HG03342 (cell line): ENCODE measurements at regions not wholly inside any gene's neighbourhood (a gene's known extent, or its start where the extent isn't known, plus 50 kb on each side); places are given as distances from the start of the nearest gene placed in this dataset.
"Not testable (repeated sequence)": the region's sequence is repeated elsewhere in the genome, so short reads cannot be mapped to it uniquely, and the experiment has no call there.

Source experiments
- ATAC-seq: cut with Tn5 transposase; IDR thresholded peaks from one replicate; pipeline ENCODE4 v1.9.1; 2021; ENCODE audit warnings: mild to moderate bottlenecking, moderate library complexity; ENCODE audit not compliant: unreplicated experiment

DNA sequence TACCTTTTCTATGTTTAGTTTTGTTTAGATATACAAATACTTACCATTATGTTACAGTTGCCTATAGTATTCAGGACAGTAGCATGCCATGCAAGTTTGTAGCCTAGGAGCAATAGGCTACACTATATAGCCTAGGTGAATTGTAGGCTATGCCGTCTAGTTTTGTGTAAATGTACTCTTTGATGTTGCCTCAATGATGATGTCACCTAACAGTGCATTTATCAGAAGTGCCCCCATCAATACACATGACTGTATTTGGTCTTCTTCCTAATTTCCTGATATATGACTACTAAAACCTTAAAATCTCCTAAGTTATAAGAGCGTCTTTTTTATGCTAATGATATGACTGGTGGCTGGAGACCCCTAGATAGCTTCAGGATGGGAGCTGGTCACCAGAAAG is 394.4 kb upstream of the STXBP6 start:
- no peak for ATAC-seq

DNA sequence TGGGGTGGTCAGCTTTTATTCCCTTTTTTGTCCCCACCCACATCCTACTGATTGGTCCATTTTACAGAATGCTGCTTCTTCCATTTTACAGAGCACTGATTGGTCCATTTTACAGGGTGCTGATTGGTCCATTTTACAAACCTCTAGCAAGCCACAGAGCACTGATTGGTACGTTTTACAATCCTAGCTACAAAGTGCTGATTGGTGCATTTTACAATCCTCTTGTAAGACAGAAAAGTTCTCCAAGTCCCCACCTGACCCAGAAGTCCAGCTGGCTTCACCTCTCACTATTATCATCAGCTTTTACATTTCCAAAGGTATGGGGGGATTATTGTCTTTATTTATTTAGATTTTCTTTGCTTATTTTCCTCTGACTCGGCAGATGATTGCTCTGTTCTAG is 390.4 kb upstream of the STXBP6 start:
- ATAC-seq = not testable (repeated sequence)

DNA sequence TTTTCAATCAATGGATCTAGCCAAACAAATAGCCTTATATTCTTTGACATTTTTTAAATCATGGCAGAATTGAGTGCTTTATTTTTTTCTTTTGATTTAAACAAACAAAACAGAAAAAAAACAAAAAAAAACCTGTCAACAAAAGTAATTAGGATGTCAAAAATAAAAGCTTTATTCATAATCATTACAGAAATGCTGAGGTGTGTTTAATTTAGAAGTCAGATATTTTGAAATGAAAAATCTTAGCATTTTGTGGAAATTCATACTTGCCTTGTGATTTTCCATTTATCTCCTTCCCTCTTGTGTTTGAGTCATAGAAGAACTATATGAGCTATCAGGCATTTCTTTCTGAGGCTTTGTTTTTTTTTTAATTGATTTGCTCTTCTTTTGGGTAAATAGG is 387.0 kb upstream of the STXBP6 start:
- no peak for ATAC-seq

DNA sequence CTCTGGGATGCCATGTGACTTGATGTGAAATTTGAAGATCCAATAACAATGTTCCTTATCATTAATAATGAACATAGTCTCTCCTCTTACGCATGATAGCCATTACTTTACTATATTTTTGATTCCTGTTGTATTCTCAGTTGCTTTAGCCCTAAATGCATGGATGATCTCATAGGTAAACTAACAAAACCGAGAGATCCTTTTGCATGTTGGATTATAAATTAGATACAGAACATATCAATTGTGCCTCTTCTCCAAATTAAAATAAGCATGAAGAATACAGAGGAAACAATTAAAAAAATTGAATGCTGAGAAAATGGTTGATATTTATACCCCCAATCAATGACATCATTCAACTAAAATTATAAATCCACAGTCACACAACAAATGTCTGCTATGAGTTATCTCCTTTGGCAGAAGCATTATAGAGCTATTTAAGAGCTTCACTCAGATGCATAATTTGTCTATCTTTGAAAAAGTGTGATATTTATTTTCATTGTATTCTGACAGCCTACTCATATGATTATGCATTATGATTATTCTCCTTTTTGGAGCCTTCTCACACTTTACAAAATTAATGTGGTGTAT is 386.4 kb upstream of the STXBP6 start:
- ATAC-seq = no peak

DNA sequence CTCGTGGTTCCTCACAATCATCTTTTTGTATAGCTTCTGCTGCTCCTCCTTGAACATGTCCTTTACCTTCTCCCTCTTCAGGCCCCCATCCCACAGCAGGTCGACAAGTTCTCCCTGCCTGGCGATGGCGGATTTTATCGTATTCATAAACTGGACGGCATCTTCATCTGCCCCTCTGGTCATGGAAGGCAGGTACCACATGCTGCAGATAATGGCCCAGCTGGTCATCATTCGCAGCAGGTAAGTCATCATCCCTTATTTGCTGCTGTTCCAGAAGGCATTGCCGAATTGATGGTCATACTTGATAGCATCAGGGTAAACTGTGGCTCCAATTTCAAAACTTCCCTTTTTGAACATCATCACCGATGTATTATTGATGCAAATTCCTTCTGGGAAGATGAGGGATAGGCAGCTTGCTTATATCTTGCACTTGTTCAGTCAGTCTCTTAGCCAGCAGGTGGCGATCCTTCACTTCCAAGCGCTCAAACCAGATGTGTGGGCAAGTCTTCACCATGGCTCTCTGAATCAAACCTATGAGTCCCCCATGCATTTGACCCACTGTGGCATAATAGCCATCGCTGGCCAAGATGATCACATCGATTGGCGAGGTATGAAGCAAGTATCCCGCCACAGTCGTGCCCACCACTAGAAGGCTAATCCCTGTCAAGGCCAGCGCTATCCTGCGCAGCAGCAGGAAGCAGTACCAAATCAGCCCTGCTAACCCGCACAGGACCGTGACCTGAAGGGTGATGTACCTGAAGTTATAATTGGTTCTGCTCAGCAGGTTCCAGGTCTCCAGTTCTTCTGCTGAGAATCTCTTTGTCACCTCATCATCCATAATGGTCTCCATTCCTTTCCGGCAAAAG is 381.5 kb upstream of the STXBP6 start:
- ATAC-seq = no peak

DNA sequence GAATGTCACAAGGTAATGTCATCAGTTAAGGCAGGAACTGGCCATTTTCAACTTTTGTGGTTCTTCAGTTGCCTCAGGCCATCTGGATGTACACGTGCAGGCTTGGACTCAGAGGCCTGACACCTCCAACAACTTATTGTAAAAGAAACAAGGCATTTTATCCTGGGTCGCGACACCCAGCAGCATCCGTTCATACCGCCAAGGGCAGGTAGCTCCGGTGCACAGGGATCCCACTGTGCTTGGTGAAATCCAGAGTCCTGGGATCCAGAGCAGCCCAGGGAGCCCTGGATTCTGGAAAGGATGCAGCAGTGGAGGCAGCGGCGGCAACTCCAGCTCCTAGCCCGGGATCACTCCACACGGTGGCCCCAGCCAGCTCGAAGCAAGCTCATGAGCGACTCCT is 380.9 kb upstream of the STXBP6 start:
- ATAC-seq = no peak

DNA sequence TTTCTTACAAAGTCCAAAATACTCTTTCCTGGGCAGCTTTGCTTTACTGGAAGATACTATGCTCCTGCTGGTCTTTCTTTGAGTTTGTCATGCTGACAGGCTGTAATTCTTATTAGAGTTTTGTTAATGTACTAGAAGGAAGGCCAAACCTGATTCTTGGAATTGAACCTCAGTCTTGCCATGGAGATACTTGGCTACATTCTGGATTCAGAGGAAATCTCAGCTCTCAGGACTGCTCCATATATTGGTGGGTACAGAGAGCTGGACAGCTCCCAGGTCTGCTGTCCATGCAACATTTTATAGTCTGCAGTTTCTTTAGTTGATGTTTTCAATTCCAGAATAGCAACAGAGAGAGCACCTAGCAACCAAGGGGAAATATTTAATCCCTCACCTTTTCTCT is 363.1 kb upstream of the STXBP6 start:
- no peak for ATAC-seq

DNA sequence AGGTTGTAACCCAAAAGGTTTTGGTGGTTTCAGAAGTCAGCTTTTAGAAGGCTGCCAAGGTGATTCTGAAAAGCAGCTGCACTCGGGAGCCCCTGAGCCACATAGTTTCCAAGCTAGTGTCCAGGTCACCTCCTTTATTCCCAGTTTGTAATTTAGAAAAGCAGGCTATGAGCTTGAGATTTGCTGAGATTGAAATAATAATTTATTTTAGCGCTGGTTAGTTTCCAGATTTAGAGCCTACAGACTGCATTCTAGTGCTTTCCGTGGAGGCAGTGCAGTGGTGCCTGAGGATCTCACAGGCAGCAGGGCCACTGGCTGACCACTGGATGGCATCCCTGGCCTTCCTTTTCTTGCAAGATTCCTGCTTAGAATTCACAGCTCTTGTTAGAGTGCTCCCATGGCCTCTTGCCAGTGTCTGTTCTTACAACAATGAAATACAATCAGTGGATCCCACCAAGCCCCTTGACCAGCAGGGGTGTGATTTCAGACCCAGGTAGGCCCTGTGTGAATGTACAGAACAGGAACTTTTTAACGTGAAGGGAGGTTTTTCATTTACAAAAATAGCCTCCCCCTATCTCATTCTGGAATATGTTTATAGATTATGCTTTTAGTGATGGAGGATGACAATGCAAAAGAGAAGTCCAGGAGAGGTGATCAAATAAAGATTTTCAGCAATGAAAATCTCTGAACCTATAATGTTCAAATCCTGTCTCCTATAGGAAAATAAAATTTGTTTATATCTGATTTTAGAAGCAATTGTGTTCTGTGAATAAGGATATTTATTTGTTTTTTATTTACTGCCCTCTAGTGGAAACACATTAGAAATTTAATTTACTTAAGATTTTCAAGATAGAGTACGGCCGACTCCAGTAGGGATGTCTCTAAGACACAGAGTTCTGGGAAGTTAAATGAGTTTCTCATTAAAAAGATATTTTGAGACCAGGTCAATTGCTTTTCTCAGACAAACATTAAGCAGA is 362.1 kb upstream of the STXBP6 start:
- ATAC-seq = no peak

DNA sequence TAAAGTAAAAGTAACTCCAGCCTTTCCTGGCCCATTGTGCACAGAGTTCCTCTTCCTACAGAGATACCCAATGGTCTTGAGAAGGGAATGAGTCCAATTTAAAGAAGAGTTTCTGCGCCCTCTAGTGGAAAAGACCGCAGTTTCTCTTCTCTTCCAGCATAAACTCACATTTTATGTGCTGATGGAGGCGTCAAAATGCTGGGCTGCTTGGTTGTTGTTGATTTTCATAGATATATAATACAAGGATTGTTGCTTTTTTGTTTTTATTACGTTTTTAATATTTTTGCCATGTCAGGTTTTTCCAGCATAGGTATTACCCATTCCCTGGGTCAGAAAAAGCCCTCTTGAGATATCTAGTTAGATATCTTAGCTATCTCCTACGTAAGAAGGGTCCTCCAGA is 356.9 kb upstream of the STXBP6 start:
- no peak for ATAC-seq

DNA sequence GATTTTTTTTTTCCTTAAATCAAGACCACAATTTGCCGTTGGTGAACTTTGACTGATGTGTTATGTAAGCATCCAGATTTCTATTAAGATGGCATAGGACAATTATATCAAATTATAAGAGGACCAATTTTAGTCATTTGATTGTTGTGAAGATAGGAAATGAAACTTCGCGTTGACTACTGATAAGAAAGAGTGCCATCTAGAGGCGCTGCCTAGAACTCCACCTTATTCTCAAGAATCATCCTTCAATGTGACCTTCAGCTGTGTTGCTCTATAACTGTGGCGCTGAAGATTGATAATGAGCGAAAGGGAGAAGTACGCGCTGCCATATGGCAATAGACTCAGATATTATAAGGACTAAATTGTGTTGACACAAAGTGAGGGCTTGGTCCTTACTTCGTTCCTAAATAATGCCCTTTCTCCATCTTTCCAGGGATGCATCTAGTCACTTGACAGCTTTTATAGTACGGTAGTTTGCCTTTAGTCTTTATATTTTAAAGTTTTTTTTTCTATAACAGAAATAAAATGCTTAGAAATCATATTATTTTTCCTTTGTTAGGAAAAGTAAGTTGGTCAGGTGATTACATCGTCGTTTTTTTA is 350.8 kb upstream of the STXBP6 start:
- no peak for ATAC-seq

DNA sequence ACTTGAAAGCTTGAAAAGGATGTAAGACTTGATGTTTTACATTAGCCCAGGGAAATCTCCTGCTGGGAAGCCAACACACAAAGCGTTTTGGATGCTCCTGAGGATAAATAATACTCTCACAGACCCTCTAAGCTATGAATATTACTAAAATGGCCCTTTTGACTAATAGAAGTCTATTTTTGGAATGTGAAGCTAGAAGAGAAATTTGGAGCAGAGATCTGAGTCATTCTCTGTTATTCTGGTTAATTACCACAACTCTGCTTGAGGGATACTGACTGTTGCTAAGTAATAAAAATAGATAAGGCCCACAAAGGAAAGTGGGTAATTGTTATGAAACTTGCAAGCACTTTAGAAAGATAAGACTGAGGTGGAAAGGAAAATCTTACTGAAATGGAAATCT is 346.2 kb upstream of the STXBP6 start:
- ATAC-seq = no peak

DNA sequence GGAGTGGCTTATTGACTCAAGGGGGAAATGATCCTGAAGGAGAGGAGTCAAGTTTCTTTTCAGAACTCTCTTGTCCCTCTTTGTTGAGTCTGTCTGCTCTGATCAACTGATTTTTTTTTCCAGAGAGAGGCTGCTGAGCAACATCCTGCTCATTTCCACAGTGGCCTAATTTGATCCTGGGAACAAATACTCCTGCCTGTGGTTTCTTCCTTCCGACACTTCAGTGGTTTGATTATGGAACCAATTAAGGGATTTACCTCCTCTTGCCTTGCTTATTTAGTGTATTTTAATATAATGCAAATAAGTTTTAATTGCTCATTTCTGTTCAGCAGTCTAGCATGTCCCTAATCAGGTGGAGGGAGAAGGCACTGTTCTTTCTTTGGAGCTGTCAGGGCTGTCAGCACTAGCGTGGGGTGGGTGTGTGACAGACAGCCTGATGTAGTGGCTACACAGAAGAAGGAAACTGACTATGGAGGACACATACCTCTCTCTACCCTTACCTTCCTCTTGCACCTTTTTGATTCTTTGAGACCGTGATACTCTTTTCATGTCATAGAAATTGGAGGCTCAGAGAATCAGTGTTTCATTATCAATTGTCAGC is 344.9 kb upstream of the STXBP6 start:
- ATAC-seq = no peak

DNA sequence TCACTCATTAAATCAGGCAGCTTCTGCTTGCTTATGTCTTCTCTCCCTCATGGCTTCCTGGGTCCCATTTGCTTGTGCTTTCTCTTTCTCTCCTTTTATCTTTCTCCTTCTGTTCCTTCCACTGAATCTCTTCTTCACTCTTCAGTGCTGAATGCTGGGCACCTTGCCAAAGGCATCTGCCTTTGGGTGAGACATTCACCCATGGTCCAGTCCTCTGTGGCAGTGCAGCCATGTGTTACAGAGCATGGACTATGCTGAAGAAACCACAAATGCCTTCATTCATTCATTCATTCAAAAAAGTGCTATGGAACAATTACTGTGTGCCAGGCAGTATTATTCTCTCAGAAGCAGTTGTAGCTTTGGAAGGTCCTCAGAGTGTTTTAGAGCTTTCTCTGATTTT is 344.4 kb upstream of the STXBP6 start:
- ATAC-seq = no peak

DNA sequence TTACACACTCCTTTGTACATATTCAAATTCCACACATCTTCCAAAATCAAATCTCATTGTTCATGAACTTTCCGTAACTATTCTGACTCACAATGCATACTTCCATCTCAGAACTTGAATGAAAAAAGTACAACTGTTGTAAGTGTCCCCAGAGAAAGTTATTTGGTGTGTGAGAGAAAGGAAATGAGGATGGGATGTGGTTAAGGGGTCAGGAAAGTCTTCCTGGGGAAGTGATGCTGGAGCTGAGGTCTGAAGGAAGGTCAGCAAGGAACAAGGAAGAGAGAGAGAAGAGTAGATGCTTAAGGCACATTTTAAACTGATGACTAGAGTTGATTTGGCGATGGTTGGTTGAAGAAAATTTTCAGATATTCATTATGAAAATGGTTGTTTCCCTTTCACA is 340.0 kb upstream of the STXBP6 start:
- ATAC-seq = no peak

DNA sequence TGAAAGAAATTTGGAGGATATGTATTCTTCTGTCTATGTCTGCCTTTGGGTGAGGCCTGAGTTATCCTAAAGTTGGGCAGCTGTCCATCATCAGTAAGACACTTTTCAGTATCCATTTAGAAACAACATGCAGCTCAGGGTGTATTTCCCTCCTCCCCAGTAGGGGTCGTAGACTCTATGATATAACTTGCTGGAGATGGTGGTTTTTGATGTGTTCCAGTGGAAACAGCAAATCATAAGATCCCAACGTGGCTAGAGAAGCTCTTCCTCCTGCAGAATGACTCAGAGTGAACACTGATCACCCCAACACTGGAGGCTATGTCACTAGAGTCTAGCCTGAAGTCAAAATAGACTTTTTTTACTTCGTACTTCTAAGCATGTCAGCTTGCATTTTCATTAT is 331.6 kb upstream of the STXBP6 start:
- ATAC-seq = no peak

DNA sequence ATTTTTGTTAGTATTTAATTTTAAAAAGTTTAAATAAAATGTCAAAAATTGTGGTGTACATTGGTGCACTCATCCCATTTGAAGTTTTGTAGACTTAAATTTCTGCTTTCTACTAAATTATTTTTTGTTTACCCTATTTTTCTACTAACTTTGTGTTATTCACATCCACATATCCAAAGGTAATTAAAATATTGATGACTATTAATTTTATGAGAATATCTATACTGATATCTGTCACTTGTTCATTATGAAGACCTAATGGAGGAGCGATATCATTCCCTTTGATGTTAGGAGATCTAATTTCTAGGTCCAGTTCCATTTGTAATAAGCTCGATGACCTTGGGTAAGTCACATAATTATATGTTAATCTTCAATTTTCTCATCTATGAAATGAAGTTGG is 325.7 kb upstream of the STXBP6 start:
- ATAC-seq = no peak

DNA sequence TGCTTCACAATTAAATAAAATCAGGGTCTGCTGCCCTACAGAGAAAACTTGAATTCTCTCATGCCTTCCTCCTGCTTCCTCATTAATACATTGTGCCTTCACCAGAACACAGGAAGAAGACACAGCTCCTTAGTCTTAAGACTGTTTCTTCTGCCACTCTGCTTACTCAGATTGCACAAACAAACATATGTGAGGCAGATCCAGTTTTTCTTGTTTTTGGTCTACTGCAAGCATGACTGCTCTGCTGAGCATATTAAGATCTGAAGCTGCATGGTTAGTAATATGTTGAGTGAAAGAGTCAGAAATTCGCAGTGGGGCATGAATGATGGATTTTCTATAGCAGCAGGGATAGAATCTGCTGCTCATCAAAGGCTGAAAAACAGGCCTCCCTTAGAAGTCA is 321.1 kb upstream of the STXBP6 start:
- ATAC-seq = no peak

DNA sequence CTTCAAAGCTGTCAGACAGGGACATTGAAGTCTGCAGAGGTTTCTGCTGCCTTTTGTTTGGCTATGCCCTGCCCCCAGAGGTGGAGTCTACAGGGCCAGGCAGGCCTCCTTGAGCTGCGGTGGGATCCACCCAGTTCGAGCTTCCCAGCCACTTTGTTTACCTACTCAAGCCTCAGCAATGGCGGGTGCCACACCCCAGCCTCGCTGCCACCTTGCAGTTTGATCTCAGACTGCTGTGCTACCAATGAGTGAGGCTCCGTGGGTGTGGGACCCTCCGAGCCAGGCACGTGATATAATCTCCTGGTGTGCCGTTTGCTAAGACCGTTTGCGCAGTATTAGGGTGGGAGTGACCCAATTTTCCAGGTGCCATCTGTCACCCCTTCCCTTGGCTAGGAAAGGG is 320.1 kb upstream of the STXBP6 start:
- not testable (repeated sequence) for ATAC-seq

DNA sequence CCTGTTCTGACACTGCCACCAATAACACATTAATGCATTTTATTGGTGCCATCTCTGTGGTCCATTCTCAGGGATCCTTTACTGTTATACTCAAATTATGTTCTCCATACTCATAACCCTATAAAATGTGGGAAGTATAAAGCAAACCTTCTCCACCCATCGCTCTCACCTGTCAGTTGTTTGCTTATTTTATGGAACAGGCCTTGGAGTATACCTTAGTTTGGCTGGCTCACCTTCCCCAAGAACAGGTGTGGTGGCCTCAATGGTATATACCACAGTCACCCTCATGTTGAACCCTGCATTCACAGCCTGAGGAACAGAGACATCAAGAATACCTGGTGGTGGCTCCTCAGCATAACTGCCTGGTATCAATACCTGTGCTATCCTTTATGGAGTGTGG is 308.4 kb upstream of the STXBP6 start:
- ATAC-seq = no peak

DNA sequence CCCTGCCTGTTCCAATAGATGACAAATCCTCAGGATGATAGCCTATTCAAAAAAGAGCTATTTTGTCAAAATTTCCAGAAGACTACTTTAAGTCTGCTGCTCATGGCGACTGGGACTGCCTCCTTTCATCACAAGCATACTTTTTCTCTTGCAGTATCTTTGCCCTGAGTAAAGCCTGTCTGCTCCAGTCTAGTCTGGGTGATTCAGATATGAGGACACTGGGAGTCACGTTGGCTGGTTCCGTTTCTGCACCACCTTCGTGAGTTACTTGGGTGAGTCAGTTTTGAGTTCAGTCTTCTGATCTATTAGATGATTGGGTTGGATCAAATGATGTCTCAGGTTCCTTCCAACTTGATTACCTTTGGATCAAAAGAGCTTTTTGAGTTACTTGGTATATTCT is 301.3 kb upstream of the STXBP6 start:
- no peak for ATAC-seq

DNA sequence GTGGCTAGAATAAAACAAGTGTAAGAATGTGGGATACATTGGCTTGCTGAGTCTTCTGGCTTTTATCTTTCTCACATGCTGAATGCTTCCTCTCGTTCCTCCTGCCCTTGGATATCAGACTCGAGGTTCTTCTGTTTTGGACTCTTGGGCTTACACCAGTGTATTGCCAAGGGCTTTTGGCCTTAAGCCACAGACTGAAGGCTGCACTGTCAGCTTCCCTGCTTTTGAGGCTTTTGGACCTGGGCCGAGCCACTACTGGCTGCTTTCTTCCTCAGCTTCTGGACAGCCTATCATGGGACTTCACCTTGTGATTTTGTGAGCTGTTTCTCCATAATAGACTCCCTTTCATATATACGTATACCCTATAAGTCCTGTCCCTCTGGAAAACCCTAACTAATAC is 300.9 kb upstream of the STXBP6 start:
- no peak for ATAC-seq
